NCI-H146 (cell line): ENCODE measurements at regions not wholly inside any gene's neighbourhood (a gene's known extent, or its start where the extent isn't known, plus 50 kb on each side); places are given as distances from the start of the nearest gene placed in this dataset.

Source experiments
- DNase-seq: peaks from one replicate; lab custom pipeline; 2025; lab: John Stamatoyannopoulos, UW

DNA sequence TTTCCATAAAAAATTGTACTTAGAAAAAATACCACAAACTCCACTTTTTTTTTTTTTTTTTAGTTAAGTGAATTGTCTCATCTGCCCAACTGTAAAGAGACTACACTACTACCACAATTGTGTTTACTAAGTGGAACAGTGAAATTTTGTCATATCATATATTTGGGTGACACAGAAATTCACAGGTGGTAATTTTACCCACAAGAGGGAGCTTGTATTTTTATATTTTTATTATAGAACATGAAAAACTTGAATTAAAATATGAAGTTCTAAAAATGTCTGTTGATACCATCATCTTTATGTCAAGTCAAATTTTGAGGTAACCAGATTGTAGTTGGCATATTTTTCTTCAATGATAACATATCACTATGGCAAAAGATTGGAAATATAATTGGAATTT is 329.4 kb upstream of the SOX5 start:
- DNase-seq = no peak

DNA sequence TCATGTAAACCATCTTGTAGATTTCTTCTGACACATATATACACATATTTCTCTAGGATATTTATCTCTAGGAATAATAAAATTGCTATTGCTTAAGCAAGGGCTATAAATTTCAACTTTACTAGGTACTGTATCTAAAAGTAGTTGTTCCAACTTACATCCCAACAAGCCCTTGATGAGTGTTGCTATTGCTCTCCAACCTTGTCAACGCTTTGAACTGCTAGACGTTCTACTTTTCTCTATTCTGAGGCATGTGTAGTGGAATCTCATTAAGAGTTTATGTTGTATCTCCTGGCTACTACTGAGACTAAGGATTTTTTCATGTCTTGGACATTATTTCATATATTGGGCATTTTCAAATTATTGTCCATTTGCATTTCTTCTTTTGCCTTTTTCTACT is 321.5 kb upstream of the SOX5 start:
- no peak for DNase-seq

DNA sequence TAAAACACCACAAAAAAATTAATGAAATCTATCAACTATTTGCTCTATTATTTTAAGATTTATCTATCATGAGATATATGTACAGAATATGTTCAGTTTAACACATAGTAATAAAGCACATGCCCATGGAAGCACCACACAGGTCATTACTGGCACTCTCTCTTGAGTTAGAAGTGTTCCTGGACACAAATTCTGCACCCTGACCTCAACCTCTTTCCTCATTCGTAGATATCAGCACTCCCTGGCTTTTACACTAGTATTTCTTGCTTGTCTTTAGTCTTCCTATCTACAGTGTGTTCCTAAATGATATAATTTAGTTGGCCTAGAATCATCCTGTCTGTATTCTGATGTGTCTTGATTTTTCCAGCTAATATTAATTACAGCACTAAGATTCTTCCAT is 321.0 kb upstream of the SOX5 start:
- DNase-seq = no peak

DNA sequence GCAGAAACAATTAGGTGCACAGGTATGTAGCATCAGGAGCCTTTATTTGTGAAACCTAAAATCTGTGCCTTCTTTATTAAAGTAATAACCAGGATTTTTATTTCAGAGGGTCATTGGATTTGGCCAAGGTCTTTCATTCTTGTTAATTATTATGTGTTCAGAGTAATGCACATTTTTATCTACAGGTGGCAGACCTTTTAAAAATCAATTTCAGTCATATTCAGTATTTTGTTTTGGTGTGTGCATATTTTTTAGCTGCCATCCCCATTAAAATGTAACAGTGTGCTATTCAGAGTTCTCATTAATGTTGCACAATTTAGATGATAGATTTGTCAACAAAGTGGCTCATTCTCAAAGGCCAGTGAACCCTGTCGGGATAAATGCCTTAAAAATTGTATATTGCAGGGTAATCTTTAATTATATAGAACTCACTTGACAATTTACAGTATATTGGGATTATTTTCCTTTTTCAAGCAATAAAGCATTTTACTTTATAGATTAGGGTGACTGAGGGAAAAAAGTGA is 319.3 kb upstream of the SOX5 start:
- no peak for DNase-seq

DNA sequence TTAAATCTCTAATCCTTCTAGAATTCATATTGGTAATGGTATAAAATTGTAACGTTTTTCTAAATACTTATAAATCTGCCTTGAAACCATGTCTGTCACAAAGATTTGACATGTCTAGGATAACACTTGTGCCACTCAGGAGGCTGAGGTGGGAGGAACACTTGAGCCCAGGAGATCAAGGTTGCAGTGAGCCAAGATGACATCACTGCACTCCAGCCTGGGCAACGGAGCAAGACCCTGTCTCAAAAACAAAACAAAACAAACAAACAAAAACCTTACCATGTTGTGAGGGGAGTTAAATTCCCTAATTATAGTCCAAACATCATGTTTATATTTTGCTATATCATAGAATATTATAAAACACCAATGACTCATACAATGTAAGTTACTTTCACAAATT is 317.5 kb upstream of the SOX5 start:
- no peak for DNase-seq

DNA sequence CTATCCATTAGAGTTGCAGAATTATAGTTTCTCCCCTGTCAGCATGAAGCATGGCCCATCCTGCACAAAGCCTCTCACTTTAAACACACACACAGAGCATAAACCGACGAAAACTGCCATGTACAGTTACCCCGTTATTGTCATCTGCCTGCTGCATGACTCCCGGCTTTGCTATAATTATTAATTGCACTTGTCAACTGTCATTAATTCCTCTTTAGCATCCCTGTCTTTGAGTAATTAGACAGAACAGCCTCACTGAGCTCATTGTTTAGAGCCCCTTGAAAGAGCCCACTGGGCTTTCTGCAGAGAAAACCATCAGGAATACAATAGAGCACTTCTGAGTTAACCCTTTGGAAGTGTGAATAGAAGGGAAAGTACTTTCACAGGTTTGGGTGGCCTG is 307.2 kb upstream of the SOX5 start:
- no peak for DNase-seq

DNA sequence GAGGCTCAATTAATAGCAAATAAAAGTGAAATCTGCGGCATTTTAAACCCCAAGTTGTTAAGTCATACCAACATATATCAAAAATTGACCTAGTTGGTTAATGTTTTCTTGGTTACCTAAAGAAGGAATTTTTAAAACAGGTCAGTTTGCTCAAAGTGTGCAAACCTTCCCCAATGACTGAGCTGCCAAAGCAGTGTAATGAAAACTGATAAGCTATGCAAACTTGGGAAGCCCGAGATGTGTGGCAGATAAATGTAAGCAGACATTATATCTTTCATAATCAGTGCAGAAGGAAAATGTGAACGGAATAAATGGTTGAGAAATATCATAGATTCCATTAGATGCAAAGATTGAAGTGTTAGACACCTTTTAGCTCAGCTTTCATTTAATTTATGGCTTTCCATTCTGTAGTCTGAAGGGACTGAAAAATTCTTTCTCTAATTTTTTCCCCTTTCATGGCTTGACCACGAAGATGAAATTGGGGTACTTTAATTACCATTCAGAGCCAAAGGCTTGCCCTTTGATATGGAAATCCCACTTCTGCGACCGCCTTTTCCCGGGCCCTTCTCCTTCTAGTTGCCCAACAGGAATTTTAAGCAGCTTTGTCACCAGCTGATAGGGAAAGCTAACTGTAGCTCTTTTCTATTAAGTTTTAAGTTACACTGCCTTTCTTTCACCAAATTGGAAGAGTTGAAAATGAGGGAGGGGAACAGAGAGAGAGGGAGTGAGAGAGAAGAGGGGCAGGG is 306.6 kb upstream of the SOX5 start:
- no peak for DNase-seq

DNA sequence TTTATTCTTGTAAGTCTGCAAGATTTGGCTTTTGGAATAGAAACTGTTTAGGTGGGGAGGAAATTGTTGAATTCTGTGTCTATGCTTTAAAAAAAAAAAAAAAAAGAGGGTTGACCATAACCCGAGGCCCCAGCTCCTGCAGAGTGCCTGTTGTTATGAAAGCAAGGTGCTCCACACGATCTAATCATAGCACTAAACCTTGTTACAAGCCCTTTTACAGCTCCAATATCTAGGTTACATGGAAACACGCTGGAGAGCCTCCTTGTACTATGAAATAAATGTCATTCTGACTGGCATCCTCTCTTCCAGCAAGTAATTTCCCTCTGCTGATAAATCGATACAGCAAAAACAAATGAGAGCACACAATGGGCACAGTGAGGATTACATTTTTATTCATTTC is 303.1 kb upstream of the SOX5 start:
- peak; percentile 6 for DNase-seq

DNA sequence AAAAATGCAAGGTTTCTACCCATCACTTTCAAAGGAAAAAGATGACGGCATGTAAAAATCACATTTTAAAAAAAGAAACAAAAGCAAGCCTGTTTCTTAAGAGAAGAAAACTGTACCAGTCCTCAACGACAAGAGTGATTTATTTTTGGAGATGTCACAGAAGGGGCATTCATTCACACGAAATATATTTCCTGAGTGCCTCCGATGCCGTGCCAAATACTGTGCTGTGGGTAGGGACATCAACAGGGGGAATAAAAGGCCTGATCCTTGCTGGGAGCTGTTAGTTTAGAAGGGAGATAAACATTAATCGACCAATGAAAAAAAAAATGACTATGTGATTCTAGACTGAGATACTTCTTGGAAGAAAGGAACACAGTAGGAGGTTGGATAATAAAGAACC is 297.5 kb upstream of the SOX5 start:
- no peak for DNase-seq

DNA sequence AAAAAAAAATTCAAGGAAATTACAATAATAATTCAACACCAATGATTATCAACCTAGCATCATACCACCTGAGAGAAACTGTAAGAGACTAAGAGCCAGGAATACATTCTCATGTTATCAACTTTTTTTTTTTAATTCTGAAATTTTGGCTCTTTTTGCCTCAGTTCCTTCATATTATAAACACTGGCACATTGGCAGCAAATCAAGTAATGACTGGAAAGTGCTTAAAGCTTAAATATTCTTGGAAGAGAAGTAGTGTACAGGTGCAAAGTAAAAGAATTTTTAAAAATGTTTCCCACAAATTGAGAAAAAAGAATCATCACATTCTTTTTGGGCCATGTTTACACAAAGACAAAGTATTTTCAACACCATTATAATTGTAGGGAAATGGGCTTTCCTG is 296.9 kb upstream of the SOX5 start:
- DNase-seq = no peak

DNA sequence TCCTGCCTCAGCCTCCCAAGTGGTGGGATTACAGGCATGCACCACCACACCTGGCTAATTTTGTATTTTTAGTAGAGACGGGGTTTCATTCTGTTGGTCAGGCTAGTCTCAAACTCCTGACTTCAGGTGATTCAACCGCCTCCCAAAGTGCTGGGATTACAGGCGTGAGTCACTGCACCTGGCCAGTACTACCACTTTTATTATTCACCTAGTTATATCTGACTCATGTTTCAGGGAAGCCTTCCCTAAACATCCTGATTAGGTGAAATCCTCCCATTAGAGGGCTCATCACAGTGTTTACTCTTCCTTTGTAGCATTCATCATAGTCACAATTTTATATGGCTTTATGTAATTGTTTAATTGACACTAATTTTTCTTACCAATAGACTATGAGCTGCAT is 295.3 kb upstream of the SOX5 start:
- peak; percentile 13 for DNase-seq

DNA sequence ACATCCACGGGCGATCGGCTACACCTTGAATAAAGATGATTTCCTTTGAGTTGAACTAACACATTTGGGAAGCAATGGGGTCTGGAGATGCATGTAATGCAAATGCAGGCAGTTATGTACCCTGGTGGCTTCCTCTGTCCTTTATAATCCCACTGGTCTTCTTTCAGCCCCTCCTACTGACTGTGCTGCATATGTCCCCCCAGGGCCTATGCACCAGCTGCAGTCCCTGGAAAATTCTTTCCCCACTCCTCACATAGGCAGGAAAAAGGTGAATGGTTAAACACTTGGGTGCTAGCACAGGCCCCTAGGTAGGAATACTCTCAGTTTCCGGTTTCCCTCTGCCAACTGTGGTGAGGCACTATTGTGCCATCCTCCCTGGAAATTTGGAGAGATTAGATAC is 294.8 kb upstream of the SOX5 start:
- peak; percentile 7 for DNase-seq

DNA sequence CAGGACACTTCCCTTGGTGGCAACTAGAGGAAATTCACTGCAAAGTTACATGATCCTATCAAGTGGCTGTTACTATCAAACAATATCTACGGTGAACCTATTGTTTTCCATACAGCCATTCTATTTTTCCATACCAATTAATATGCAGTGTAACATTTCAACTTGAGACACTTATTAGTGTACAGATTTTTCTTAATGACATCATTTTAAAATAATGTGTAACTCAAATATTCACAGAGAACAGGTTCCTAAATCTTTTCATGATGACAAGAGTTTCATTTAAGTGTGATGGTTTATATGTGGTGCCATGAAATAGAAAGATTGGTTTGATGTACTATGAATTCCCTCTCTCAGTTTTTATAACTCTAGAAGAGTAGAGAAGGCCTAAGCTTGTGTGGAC is 291.2 kb upstream of the SOX5 start:
- no peak for DNase-seq

DNA sequence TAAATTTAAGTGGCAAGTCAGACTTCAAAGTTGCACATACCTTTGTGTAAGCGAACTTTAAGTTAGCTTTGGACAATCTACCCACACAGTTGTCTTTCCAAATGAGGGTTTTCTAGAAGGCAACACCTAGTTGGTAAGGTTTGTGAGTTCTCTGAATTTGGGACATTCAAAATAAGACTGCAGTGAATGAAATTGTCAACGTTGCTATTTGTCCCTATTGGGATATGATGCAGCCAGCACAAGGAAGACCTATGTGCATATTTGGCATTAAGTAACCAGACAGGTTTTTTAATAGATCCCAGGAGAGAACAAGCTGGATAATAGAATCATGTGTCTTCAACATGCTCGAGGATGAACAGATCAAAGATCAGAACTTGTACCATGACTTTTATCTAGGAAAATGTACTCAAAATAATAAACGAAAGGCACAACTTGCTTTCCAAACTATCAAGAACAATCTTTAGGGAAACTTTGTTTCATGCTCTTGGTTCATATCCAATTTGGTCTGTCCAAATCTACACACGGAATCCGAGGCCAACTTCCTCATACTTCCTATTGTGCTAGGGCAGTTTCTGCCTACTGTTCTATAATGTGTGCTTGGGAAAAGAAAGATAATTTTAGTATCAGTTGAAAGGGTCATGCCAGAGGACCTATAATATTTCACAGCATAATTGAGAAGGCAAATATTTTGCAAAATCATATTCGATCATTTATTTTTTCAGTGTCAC is 284.2 kb upstream of the SOX5 start:
- no peak for DNase-seq

DNA sequence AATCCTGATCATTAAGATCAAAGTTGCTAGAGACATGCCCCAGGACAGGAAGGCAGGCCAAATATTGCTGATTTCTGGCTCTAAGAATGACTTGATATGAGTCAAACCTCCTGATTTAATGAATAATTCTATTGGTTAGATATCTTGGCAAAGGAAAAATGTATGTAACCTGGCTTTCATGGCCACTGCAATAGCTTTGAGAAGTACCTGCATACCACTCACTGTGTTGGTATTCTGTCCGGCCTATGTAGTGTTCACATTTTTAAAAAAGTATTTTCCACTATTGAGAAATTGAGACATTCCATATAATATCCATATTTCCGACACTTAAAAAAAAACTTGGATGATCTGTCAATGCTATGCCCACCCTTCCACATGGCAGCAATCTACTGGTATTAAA is 283.1 kb upstream of the SOX5 start:
- no peak for DNase-seq

DNA sequence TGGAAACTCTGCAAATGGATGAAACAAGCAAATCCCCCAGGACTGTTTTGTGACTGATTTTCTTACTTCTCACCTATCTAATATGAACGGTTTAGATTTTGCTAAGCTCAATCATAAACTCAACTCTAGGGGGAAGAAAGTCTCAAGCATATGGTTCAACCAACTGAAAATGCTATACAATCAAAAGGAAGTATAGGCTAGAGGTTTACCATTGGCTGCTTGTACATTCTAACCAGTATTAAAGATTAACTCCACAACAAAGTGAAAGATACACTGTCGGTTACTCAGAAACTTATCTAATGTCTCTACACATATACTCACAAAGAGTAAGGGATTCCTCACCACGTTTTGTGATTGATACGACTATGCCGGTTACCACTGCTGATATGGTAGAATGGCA is 281.8 kb upstream of the SOX5 start:
- DNase-seq = no peak

DNA sequence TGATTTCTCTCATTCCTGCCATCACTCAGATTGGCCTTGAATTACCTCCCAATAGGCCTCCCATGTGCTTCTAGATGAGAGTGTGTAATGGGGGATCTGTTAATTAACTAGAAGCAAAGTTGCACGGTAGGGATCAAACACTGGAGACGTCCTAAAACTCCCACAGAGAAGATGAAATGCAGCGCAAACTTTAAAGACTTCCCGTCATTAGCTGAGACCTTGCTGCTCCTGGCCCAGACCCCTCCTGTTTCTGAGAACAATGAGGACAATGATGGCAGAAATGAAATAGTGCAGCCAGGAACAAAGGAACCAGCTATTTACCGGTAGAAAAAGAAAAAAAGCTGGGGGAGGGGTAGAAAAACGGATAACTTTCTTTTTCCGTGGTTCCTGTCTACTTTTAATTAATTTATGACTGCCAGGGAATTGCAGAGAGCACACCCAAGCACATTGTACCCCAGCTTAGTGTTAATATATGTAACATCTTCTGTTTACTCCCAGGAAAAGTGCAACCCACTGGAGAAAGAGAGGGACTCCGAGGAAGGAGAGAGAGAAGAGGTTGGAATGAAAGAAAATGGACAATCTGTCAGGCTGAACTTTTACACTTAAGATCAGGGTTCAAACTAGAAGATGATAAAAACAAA is 280.7 kb upstream of the SOX5 start:
- DNase-seq = no peak

DNA sequence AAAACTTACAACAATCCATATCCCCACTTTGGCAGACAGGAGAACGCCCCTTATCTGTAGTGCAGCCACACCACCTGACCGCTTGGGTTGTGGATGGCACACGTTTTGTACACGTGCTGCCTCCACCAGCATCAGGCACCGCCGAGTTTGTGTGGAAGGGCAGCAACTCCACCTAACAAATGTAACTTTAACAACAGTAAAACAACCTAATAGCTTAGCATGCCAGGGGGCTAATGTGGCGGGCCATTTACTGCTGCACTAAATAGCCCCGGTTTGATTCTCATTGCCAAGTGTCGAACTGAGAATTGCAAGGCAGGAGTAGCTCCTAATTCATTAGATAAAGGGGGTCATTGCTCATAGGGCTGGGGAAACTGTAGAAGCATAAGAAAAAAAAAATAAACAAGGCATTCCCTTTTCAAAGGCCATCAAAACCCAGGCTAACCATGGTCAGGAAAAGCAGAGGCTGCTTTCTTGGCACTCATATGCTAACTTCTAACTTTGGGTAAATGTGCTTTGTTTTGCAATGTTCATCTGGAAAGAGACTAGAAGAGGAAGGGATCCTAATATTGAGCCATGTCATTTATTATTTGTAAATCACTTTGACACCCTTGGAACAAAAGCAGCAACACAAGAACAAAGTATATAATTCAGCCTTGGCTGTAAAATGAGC is 279.7 kb upstream of the SOX5 start:
- no peak for DNase-seq

DNA sequence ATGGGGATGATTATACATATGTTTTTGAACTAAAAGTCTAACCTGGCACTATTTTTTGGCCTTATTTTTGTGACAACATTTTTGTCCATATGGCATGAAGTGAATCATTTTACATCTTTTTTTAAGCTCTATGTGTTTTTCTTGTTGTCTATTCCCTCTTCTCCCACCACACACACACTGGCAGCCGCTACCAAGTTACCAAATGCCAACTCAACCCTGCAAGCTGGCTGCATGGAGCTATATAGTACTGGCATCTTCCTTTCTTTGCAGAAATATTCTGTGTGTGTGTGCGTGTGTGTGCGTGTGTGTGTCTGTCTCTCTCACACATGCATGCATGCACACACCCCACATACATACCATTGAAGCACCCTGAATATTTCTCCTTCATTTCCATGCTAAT is 278.9 kb upstream of the SOX5 start:
- DNase-seq = no peak

DNA sequence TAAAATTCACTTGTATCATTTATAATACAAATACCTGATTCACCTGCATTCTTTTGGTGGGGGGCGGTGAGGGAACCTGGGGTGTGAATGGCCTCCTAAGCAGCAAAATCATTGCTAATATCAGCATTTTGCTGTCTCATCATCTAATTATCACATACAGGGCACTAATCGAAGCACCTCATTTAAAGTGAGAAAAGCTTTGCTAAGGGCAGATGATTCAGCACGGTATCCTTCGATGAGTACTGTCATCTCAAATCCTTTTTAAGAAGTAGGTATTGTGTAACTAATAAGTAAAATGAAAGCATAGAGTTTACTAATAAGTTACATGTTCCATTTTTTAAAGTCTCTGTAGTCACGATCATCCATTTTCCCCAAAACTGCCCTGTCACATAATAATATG is 278.1 kb upstream of the SOX5 start:
- DNase-seq = no peak

DNA sequence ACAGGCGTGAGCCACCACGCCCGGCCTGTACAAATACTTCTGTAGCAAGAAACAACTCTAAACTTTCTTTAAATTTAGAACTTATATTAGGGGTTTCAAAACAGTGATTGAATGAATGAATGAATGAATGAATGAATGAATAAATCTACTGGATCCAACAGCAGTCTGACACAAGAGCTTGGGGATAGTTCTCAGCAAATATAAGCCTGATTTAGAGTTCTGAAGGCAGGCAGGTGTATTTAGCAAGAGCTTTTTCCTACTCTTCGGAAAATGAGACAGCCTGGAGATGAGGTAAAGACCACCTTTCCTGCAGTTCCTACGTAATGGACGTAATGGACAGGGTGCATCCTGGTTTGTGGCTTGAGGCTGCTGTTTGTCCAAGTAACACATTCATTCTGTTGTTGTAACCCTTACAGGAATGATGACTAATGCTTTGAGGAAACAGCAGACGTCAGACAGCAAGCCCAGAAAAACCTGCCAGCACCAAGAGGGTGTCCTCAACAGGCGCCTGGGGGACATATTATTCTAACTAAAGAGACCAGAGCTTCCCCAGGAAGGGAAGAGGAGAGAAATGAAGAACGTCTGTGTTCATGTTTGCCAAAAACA is 277.4 kb upstream of the SOX5 start:
- DNase-seq = no peak

DNA sequence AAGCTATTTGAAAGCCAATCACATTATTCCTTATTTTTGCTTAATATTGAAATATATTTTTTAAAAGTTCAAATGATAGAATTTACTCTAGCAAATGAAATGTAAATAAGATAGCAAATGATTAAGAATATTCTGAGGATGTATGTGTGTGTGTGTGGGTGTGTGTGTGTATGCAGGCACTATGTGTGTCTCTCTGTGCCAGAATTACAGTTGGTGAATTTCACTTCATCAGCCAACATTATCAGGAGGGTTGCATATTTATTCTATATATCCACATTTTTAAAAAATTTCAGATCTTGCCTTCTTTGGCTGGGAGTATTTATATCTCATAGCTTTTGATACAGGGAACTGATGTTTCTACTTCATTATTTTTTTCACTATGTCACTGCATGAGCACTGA is 274.9 kb upstream of the SOX5 start:
- no peak for DNase-seq
